Kidney (tissue), 13 donors: ENCODE measurements at regions not wholly inside any gene's neighbourhood (a gene's known extent, or its start where the extent isn't known, plus 50 kb on each side); places are given as distances from the start of the nearest gene placed in this dataset.

Source experiments
- DNase-seq, 5 donors: peaks; one replicate each; pipeline ENCODE4 v3.0.0-alpha.2; 2013 to 2020
- FAIRE-seq: peaks from 2 replicates; lab custom pipeline; 2012; peaks lifted over from hg19 to GRCh38; lab: Jason Lieb, UNC
- H3K27ac ChIP-seq, 2 donors: one replicate each; pipeline ENCODE4 v1.7.0; 2013; ENCODE audit warnings: low read depth in 2 of 2, low read length in 2 of 2, inconsistent platforms in 1 of 2
- H3K27me3 ChIP-seq: one replicate; pipeline ENCODE4 v1.7.1; 2013; ENCODE audit warnings: low read length, inconsistent platforms; ENCODE audit not compliant: control insufficient read depth, insufficient read depth
- H3K36me3 ChIP-seq, 3 donors: one replicate each; pipeline versions ENCODE4 v1.7.0 to v1.7.1; 2013; ENCODE audit warnings: low read length in 3 of 3, control low read depth in 1 of 3, inconsistent platforms in 1 of 3; ENCODE audit not compliant: insufficient read depth in 3 of 3, control insufficient read depth in 2 of 3
- H3K4me1 ChIP-seq, 3 donors: one replicate each; pipeline versions ENCODE4 v1.7.0 to v1.7.1; 2013; ENCODE audit warnings: low read length in 3 of 3, inconsistent platforms in 1 of 3, low read depth in 1 of 3; ENCODE audit not compliant: control insufficient read depth in 2 of 3, insufficient read depth in 2 of 3
- H3K4me3 ChIP-seq, 3 donors: one replicate each; pipeline versions ENCODE4 v1.7.0 to v1.8.1; 2013; ENCODE audit warnings: low read length in 3 of 3, control low read depth in 1 of 3, inconsistent platforms in 1 of 3
- H3K9ac ChIP-seq, 3 donors: one replicate each; pipeline versions ENCODE4 v1.7.0 to v1.7.1; 2013; ENCODE audit warnings: low read length in 3 of 3, control low read depth in 1 of 3, inconsistent platforms in 1 of 3
- H3K9me3 ChIP-seq, 3 donors: one replicate each; pipeline versions ENCODE4 v1.7.0 to v1.7.1; 2013; ENCODE audit warnings: low read length in 3 of 3, control low read depth in 1 of 3, inconsistent platforms in 1 of 3; ENCODE audit not compliant: control insufficient read depth in 2 of 3, insufficient read depth in 1 of 3
- CTCF ChIP-seq: IDR thresholded peaks from 3 replicates; pipeline ENCODE4 v1.5.1; 2012; ENCODE audit warnings: mild to moderate bottlenecking, moderate library complexity, borderline replicate concordance; ENCODE audit not compliant: insufficient read depth; ENCODE audit errors: extremely low read depth
- intact Hi-C: fragments of 100-400 bp; cut with DNase I; formaldehyde crosslinking; loops from one replicate; pipeline ENCODE4 v1.11.1; 2022
- donor health status: control.
- donor health status: control.
- donor health status: control.
- donor health status: control.
- donor health status: control.
- donor health status: DM: yes; HTN: yes; CAD: no.
- donor health status: Normal renal cell carcinoma (clear cell type).

- DNase-seq: no peak
- H3K9ac ChIP-seq: no peak overlapping the region
- H3K27ac ChIP-seq: no peak overlapping the region
- no peak for TF ChIP-seq CTCF
- intact Hi-C loops: no loop called here
- H3K36me3 ChIP-seq: no peaks in the 10 kb centered on the region
- H3K27me3 ChIP-seq: no peaks in the 10 kb centered on the region
- H3K4me3 ChIP-seq: no peak overlapping the region
- H3K9me3 ChIP-seq: no peaks in the 10 kb centered on the region
- no peak for FAIRE-seq
- H3K4me1 ChIP-seq: no peaks in the 10 kb centered on the region
These were observed 1351.8 kb downstream of the FSTL5 start for GRCh38 chr4:160811956-160812355.

GRCh38 chr4:160814726-160815125 lies 1349.1 kb downstream of the FSTL5 start:
- FAIRE-seq (no peak), DNase-seq (no peak)
- no peaks in the 10 kb centered on the region for H3K27me3 ChIP-seq
- H3K9ac ChIP-seq: no peak overlapping the region
- no peak overlapping the region for H3K27ac ChIP-seq
- H3K4me3 ChIP-seq: no peak overlapping the region
- no peaks in the 10 kb centered on the region for H3K36me3 ChIP-seq
- no peaks in the 10 kb centered on the region for H3K9me3 ChIP-seq
- TF ChIP-seq CTCF: no peak
- no peaks in the 10 kb centered on the region for H3K4me1 ChIP-seq
- intact Hi-C loops: no loop called here

- intact Hi-C loops: no loop called here
- H3K36me3 ChIP-seq: no peaks in the 10 kb centered on the region
- H3K27ac ChIP-seq: no peak overlapping the region
- no peaks in the 10 kb centered on the region for H3K27me3 ChIP-seq
- FAIRE-seq: no peak
- no peaks in the 10 kb centered on the region for H3K9me3 ChIP-seq
- no peak overlapping the region for H3K9ac ChIP-seq
- no peak for TF ChIP-seq CTCF
- no peak for DNase-seq
- no peaks in the 10 kb centered on the region for H3K4me1 ChIP-seq
- H3K4me3 ChIP-seq: no peak overlapping the region
These were observed 1345.2 kb downstream of the FSTL5 start for GRCh38 chr4:160818571-160818970.

GRCh38 chr4:160819791-160820190 lies 1344.0 kb downstream of the FSTL5 start:
- Histone ChIP-seq H3K4me1 (no peaks in the 10 kb centered on the region), H3K9ac (no peak overlapping the region), H3K36me3 (no peaks in the 10 kb centered on the region), H3K4me3 (no peak overlapping the region), H3K27ac (no peak overlapping the region), H3K27me3 (no peaks in the 10 kb centered on the region), H3K9me3 (no peaks in the 10 kb centered on the region)
- intact Hi-C loops: no loop called here
- DNase-seq (no peak), FAIRE-seq (no peak)
- no peak for TF ChIP-seq CTCF
